ENCODE measurements at regions not wholly inside any gene's neighbourhood (a gene's known extent, or its start where the extent isn't known, plus 50 kb on each side); places are given as distances from the start of the nearest gene placed in this dataset.
A peak's percentile ranks its signal among the peaks of the same experiment; 100 is the strongest.
"Not testable (repeated sequence)": the region's sequence is repeated elsewhere in the genome, so short reads cannot be mapped to it uniquely, and the experiment has no call there.

DNA sequence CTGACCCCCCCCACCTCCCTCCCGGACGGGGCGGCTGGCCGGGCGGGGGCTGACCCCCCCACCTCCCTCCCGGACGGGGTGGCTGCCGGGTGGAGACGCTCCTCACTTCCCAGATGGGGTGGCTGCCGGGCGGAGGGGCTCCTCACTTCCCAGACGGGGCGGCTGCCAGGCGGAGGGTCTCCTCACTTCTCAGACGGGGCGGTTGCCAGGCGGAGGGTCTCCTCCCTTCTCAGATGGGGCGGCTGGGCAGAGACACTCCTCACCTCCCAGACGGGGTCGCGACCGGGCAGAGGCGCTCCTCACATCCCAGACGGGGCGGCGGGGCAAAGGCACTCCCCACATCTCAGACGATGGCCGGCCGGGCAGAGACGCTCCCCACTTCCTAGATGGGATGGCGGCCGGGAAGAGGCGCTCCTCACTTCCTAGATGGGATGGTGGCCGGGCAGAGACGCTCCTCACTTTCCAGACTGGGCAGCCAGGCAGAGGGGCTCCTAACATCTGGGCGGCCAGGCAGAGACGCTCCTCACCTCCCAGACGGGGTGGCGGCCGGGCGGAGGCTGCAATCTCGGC, 597.6 kb downstream of the ZEB2 start:
- not testable (repeated sequence) for DNase-seq (ENCODE audit: low spot score)

DNA sequence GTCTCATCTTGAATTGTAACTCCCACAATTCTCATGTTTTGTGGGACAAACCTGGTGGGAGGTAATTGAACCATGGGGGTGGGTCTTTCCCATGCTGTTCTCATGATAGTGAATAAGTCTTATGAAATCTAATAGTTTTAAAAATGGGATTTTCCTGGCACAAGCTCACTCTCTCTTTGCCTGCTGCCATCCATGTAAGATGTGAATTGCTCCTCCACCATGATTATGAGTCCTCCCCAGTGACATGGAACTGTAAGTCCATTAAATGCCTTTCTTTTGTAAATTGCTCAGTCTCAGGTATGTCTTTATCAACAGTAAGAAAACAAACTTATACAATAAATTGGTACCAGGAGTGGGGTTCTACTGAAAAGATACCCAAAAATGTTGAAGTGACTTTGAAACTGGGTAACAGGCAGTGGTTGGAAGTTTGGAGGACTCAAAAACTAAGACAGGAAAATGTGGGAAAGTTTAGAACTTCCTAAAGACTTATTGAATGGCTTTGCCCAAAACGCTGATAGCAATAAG, 601.4 kb downstream of the ZEB2 start:
- no peak for DNase-seq (ENCODE audit: low spot score)

DNA sequence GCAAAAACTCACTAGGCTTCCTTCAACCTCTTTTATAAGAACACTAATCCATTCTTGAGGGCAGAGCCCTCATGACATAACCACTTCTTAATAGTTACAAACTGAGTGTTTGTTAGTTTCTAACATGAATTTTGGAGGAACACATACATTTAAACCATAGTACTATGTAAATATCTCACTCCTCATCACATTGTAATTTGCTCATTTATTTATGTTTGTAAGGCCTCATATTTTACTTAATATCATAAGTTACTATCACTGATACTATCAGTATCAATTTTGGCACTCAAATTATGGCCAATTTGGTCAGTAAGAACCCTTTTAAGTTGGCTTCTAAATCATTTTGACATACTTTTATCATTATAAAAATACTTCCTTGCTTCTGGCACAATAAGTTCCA, 603.1 kb downstream of the ZEB2 start:
- DNase-seq (ENCODE audit: low spot score), result no peak

DNA sequence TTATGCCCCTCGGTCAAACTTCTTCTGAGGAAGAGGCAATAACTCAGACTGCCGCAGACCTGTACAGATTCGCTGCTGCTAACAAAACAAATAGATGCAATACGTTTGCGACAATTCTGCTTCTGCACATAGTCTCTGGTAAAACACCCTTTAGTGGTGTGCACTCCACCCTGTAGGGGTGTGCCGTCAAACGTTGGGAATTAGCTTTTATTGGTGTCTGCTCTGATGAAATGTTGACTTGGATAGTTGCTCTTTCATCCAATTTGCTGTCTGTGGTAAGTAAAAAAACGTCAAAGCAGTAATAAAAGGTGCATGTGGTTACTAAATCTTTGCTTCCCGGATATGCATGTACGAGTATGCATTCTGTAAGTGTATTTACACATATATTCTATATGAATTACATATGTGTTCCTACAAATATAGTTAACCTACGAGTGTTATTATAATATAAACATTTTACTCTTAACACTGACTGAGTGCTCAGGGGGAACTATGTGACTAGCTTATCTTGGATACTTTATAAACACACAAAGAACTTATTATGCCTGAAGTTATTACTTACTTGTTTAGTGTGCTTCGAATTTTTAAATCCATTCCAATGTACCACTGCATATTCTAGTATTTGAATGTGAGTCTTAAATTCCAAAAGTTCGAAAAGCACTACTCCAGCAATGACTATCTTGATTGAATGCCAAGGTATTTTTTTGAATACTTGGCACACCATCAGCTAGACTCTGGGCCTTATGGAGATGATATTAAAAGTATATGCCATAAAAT, 610.2 kb downstream of the ZEB2 start:
- no peak for DNase-seq (ENCODE audit: low spot score)

DNA sequence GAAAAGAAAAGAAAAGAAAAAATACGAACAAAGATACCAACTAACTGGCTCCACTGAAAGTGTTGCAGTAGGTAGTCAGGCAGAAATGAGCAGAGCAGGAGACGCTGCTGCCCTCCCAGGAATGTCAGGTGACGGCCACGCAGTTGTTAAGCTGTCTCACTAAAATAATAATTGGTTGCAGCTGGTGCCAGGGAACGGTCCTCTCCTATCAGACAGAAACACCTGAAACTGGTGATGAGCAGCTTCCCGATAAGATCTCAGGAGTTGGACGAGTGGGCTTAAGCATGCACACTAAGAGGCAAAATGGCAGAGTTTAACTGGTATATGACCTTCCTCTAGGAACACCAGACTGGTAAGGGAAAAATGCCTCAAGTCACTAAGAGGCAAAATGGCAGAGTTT, 611.1 kb downstream of the ZEB2 start:
- no peak for DNase-seq (ENCODE audit: low spot score)

- no peak for DNase-seq (ENCODE audit: low spot score)
These were observed 612.1 kb downstream of the ZEB2 start for GRCh38 chr2:143907801-143908200.

GRCh38 chr2:143906850-143907249, 613.1 kb downstream of the ZEB2 start:
- no peak for DNase-seq (ENCODE audit: low spot score)

DNA sequence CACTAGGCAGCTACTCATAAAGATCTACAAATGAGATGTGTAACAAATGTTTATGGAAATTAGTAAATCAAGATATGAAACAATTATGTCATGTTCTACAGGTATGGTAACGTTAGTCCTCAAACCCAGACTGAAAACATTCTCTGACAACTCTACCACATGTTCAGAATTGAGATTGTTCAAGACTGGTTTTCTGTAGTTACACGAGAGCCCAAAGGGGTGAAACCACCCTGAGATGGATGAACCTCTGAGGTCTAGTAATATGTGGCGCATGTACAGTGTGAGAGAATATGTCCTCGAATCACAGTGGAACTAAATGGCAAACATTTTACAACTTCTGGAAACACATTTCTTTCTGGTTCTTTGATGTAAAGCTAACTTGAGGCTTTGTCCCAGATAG, 614.3 kb downstream of the ZEB2 start:
- no peak for DNase-seq (ENCODE audit: low spot score)

- peak; percentile 3 for DNase-seq (ENCODE audit: low spot score)
These were observed 616.6 kb downstream of the ZEB2 start for GRCh38 chr2:143903172-143903856.

GRCh38 chr2:143901185-143901842, 618.6 kb downstream of the ZEB2 start:
- no peak for DNase-seq (ENCODE audit: low spot score)

- DNase-seq (ENCODE audit: low spot score), result no peak
These were observed 619.9 kb downstream of the ZEB2 start for GRCh38 chr2:143899987-143900386.

DNA sequence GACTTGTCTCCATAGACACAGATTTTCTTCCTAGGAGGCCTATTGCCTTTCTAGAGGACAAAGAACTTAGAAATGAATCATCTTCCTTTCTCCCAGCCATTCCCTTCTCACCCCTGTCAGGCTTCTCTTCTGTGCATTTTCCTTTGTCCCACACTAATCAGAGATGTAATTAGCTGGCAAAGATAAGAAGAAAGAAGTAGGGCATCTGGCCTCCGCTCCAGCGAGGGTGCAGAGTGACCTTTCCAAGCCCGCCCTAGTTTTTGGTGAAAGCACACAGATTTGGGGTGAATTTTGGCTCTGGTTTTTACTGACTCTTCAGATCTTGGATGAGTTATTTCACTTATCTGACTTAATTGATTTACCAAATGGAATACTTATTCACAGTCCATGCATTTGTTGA, 626.5 kb downstream of the ZEB2 start:
- no peak for DNase-seq (ENCODE audit: low spot score)

DNA sequence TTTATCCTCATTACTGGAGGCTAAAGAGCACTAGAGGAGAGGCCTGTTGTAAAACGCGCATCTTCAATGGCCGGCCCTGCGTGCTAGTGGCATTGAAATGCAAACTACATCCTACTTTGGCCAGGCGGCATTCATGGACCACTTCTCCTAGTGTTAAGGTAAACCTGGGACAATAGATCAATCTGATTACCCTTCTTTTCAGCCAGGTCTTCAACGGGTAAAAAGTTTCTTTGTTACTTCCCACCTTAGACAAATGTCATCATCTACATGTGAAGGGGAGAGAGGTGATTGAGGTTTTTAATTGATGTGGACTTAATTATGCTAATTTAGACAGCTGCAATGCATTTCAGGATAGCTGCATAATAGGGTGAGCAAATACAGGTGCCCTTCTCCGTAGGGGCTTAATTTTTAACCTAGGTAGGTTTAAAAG, 628.0 kb downstream of the ZEB2 start:
- no peak for DNase-seq (ENCODE audit: low spot score)

GRCh38 chr2:143890798-143891197, 629.1 kb downstream of the ZEB2 start:
- no peak for DNase-seq (ENCODE audit: low spot score)

GRCh38 chr2:143889216-143889615, 630.7 kb downstream of the ZEB2 start:
- DNase-seq (ENCODE audit: low spot score), result no peak

DNA sequence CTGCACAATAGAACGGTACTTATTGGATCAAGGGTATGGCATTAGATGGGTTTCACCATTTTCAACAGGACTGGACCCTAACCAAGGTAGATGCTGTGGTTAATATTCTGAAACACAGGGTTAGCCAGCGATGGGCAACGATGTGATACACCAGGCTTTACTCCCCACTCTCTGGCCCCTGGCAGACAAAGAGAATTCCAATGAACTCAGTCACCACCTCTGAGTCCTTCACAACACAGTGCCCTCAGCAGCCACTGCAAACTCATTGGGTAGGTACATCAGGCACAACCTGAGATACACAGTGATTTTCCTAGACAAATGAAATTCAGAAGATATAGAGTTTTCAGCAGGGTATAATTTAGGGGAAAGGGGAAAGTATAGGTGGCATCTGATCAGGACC, 634.5 kb downstream of the ZEB2 start:
- DNase-seq (ENCODE audit: low spot score), result no peak

DNA sequence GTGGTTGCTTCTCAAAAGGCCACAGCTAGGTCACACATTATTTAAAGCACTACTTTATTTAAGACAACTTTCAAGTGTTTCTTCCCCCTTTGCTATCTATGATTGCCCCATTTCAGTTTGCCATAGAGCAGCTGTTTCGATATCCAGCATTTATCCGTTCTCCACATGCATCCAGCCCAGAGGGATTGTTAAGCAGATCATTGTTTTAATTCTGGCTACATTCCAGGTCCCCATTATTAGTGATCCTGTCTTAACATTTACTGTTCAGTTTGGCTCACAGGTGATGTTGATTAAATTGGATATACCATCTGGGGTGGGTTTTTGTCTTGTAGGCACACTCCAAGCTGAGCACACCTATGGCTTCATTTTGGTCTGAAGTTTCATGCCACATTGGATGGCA, 638.7 kb downstream of the ZEB2 start:
- DNase-seq (ENCODE audit: low spot score), result no peak

- DNase-seq (ENCODE audit: low spot score), result no peak
These were observed 641.9 kb downstream of the ZEB2 start for GRCh38 chr2:143877876-143878530.

DNA sequence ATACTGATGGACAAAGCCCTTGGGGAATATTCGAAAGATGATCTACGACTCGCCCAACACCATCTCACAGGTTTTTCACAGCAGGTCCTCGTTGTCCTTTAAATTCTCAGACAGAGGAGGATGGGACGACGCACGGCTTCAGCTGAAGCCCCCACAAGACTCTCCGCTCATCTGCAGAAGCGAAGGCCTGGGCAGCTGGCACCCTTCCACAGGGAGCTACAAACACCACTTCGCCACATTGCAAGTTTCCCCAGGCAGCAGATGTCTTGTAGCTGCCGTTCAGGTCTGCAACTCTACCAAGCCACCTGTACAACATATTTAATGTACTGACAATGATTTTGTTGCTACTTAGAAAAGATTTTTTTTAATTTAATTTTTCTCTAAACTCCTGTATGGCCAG, 642.9 kb downstream of the ZEB2 start:
- no peak for DNase-seq (ENCODE audit: low spot score)

GRCh38 chr2:143875295-143876233, 644.4 kb downstream of the ZEB2 start:
- no peak for DNase-seq (ENCODE audit: low spot score)

GRCh38 chr2:143873886-143874285, 646.0 kb downstream of the ZEB2 start:
- no peak for DNase-seq (ENCODE audit: low spot score)
